ENCODE measurements at regions not wholly inside any gene's neighbourhood (a gene's known extent, or its start where the extent isn't known, plus 50 kb on each side); places are given as distances from the start of the nearest gene placed in this dataset.
"Not testable (repeated sequence)": the region's sequence is repeated elsewhere in the genome, so short reads cannot be mapped to it uniquely, and the experiment has no call there.

DNA sequence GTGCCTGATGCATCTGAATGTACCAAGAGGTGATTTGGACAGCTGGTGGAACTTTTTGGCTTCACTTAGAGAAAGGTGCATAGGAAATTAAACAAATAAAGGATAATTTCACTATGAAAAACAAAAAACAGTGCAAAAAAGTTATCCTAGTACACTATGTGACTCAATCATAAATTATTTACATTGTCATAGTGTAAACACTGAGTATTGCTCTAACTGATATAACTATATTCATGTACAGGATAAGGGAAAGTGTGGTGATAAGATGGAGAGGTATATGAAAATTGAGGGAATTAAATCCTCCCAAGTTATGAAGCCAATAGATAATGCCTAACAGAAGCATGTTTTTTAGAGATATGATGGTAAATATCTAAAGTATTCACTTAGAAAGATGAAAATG lies 50.2 kb upstream of the CPNE4 start:
- no peak for DNase-seq

DNA sequence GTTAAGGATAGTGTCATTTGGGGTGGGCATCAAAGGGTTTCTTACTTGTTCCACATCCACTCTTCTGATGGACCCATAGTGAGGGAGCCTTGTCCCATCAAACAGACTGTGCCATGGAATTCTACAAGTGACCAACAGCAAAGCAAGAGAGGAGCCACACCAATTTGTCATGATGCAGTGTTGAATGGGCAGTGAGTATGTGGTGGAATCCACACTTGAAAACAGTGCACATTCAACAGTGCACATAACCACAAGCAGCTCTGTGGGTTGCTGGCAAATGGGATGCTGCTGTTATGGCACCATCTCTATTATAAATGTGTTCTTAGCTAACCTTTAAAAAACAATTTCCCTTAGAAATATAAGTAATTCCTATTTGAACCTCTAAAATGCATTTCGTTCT lies 52.5 kb upstream of the CPNE4 start:
- no peak for DNase-seq

DNA sequence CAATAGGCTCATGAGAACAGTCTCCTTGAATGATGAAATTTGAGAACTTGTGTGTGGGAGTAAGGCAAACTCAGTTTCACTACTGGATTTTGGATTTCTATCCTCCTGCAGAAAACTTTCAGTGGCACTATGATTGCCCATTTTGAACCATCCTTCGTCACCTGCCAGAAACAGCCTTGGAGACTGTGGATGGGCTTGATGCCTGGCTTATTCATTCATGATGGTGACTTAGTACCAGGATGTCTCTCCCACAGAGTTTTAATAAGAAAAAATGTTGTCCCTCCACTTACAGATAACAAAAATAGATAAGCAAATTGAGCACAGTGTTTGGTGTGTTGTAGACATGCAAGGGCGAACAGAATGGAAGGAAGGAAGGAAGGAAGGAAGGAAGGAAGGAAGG lies 53.5 kb upstream of the CPNE4 start:
- no peak for DNase-seq

- DNase-seq: no peak
Observed at GRCh38 chr3:132090921-132091320, 56.1 kb upstream of the CPNE4 start.

DNA sequence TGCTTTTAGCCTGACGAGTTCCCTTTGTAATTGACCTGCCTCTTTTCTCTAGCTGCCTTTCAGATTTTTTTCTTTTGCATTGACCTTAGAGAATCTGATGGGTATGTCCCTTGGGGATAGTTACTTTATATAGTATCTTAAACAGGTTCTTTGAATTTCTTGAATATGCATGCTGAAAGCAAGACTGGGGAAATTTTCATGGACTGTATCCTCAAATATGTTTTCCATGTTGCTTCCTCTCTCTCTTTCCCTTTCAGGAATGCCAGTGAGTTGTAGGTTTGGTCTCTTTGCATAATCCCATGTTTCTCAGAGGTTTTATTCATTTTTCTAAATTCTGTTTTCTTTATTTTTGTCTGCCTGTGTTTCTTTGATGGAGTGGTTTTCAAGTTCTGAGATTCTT lies 81.8 kb upstream of the CPNE4 start:
- DNase-seq: no peak

- no peak for DNase-seq
Observed at GRCh38 chr3:132117642-132118041, 82.8 kb upstream of the CPNE4 start.

GRCh38 chr3:132119531-132119930 lies 84.7 kb upstream of the CPNE4 start:
- DNase-seq: no peak

DNA sequence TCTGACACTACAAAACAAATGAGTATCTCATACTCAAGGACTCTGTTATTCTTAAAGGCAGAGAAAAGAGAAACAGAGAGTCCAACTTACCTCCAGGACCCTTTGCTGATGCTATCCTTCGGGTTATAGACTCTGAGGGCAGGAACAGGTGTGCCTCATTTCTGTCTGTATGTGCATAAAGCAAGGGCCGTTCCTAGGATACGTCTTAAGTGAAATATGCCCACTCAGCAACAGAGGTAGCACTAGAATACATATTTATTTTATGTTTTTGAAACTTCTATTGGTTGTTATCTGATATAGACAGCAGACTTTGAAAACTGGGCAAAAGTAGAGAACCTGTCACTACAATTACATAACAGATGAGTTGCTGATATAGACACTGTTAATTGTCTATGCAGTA lies 89.3 kb upstream of the CPNE4 start:
- DNase-seq: no peak

DNA sequence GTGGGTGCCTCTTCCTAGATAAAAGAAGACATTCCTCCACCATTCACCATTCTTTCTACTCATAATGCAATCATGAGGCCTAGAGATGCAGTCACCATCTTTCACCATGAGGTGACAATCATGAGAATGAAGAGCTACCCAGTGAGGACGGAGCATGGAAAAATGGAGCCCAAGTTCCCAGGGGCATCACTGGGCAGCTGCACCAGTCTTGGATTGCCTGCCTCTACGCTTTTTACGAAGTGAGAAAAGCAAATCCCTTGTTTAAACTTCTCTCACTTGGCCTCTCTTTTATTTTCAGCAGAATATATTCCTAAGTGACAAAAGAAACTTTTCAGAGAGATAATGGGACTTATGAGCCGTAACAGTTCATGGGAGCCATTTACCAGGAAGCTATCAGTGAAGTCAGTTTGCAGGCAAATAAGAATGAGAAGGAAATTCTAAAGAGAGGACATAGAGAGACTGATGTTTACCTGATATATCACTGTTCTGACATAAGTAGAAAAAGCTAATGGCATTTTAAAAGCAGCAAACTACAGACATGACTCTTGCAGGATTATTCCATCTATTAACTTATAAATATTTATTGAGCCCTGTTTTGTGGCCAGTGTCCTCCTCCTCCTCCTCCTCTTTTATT lies 90.0 kb upstream of the CPNE4 start:
- no peak for DNase-seq

- no peak for DNase-seq
Observed at GRCh38 chr3:132134611-132135010, 99.8 kb upstream of the CPNE4 start.

DNA sequence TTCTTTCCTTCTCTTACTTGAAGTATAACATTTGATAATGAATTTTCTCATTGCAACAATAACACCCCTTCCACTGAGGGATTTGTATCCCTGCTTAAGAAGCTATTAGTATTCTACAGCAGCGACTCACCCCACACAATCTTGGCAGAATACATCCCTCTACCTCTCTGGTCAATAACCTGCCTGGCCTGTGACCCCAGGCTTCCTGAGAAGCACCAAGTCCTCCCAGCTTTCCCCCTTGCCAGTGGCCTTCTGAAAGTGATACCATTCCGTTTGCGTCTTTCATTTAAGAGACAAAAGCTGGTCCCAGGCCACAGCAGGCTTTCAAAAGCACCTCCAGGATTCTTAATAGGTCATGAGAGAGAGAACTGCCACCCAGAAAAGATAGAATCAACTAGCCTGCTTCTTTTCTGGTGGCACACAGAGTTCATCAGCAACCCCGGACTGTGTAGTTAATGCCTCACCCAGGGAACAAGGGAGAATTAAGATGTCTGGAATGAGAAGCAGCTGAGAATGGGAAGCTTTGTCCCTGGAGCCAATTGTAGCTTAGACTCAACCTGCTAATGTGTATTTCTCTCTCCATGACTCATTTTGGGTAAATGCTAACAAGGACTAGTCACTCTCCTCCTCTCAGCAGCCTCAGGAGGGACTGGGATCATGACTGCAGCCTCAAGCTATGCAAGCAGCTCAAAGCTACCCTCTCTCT lies 101.0 kb upstream of the CPNE4 start:
- no peak for DNase-seq

DNA sequence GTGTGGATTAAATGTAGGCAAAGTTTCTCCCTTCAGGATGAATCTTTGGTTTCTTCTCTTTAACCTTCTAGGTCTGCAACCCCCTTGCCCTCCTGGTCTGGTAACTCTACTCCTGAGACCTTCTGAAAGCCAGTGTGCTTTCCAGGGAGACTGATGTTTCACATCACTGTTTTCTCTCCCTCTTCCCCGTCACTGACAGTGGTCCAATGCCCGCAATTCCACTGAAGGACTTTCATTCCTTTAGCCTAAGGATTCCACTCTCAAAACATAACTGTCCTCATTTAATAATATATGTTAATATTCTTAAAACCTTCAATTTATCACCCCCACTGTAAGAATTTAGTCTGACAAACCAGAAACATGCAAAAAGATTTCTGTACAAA lies 101.5 kb upstream of the CPNE4 start:
- no peak for DNase-seq

DNA sequence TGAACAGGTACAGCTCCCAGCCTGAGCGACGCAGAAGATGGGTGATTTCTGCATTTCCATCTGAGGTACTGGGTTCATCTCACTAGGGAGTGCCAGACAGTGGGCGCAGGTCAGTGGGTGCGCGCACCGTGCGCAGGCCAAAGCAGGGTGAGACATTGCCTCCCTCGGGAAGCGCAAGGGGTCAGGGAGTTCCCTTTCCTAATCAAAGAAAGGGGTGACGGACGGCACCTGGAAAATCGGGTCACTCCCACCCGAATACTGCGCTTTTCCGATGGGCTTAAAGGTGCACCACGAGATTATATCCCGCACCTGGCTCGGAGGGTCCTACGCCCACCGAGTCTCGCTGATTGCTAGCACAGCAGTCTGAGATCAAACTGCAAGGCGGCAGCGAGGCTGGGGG lies 102.1 kb upstream of the CPNE4 start:
- not testable (repeated sequence) for DNase-seq

DNA sequence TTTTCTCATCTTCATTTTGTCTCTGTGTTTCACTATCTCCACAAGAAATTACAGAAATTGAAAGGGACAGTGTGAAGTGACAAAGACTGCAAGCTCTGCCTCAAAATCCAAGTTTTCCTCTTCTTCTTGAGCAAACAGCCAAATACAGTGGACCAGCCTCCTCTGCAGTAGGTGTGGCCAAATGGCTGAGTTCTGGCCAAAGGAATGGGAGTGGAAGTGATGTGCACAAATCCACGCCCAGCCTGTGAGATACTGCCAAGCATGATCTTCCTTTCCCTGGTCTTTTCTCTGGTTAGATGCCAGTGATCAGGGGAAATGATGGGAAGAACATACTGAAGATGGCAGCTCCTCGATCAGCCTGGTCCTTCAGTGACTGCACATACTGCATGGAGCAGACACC lies 111.0 kb upstream of the CPNE4 start:
- no peak for DNase-seq

GRCh38 chr3:132154619-132155018 lies 119.8 kb upstream of the CPNE4 start:
- DNase-seq: no peak

- no peak for DNase-seq
Observed at GRCh38 chr3:132159145-132159544, 124.3 kb upstream of the CPNE4 start.

- DNase-seq: no peak
Observed at GRCh38 chr3:132160198-132160597, 125.4 kb upstream of the CPNE4 start.

- DNase-seq: no peak
Observed at GRCh38 chr3:132161608-132162007, 126.8 kb upstream of the CPNE4 start.

DNA sequence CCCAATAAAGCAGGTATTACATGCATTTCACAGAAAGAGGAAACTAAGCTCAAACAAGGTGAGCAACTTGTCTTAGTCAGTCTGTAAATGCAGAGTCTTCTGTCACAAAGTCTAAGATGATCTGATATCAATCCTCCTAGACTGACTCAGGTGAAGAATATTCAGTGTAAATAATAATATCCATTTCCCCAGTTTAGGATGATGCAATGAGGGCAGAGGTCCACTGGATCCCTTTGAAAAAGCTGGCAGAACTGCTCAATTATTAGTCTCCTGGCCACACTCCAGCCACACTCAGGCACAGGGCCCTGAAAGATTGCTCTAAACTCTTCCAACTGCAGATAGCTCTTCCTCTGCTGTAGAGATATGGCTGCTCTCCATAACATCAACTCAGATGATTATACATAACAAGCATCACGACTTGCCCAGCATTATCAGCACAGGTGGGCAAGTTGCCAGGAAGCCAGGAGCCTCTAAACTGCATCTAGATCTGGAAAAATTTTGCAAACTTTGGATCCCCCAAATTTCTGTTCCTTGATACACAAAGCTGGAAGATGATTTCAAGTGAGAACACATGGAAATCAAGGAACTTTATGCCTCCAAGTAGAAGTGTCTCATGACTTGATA lies 129.8 kb upstream of the CPNE4 start:
- DNase-seq: no peak

DNA sequence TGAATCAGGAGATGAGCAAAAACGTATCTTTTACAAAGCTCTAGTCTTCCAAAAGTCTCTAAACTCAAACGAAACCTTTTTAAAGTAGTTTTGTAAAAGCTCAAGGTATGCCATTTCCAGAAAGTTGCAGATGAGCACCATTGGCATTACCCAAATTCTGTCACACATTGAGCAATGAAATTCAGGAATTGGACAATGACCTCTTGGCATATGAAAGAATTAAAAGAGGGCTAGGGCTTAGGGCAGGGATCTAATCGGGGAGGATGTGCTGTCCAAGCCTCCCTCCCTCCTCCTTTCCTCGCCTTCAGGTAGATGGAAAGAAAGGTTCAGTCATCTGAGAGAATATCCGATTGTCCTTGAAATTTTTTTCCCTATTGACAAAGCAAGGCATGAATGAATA lies 133.1 kb upstream of the CPNE4 start:
- DNase-seq: no peak

- DNase-seq: no peak
Observed at GRCh38 chr3:132174500-132174899, 139.7 kb upstream of the CPNE4 start.

DNA sequence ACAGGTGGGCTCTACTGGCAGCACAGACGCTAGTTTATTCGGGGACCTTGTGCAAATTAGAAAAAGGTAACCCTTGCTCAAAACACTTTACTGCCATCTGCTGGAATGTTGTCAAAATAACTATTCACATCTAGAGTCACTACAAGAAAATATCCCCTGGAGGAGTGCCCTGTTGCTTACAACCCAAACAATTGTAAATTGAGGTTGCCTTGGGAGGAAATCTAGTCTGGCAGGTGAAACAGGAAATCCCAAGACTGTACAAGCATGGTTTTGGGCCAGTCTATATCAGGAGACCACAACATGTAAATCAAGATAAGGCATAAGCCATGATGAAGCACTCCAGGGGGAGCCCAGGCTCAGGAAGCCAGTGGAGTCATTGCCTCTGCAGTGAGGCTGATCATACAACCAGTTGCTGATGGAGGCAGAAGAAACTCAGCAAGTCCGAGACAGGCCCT lies 136.8 kb upstream of the ACP3 start:
- no peak for DNase-seq

DNA sequence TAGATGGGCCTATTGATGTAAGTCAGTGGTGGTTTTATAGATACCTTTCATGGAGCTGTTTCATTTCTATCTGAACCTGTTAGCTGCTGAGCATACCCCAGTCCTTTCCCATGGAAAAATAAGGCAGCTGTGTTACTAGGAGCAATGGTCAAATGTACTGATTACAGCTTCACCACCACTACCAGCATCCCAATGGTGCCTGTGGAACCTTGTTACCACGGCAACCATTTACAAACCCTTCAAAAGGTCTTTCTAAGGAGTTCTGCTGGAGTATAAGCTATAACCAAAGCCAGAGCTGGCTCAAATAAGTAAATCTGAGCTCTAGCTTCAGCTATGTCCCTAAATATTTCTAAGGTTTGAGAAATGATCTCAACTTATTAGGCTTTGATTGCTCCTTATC lies 133.4 kb upstream of the ACP3 start:
- no peak for DNase-seq

GRCh38 chr3:132187746-132188145 lies 129.5 kb upstream of the ACP3 start:
- DNase-seq: no peak

DNA sequence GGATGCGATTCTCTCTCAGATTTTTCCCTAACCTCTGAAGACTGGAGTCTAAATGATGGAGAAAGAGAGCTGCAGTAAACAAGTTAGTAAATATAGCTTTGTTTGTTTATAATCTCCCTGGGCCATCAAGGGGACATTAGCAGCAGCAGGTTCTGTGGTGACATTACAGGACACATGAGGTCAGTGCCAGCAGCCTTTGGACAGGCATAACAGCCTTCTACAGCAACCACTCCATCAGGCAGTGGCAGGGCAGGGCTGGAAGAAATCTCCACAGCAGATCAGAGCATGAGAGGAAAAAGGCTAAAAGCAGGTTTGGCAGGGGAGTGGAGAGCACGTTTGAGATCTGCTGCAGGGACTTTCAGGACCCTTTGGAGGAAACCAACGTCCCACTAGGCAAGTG lies 127.6 kb upstream of the ACP3 start:
- DNase-seq: no peak

All from stimulated activated CD4-positive, alpha-beta T cell treated with anti-CD3 and anti-CD28 coated beads, Interleukin-15, amount 100 ng/mL, for 24 hours (primary cell).